ENCODE measurements at regions not wholly inside any gene's neighbourhood (a gene's known extent, or its start where the extent isn't known, plus 50 kb on each side); places are given as distances from the start of the nearest gene placed in this dataset.

GRCh38 chr13:73880365-73880764 is 253.8 kb downstream of the KLF12 start:
- TF ChIP-seq SIN3A (IDR thresholded peaks at IDR 0.05; ENCODE audit: borderline replicate concordance, insufficient read depth, low read length) (no peak), POLR2AphosphoS5 (IDR thresholded peaks at IDR 0.05; ENCODE audit: low read depth, low read length) (no peak), FOXP2 (optimal IDR thresholded peaks at IDR 0.05; ENCODE audit: borderline replicate concordance, extremely low read depth, extremely low read length, insufficient read depth) (no peak), TAF1 (IDR thresholded peaks at IDR 0.05; ENCODE audit: borderline replicate concordance, insufficient read depth, low read length) (no peak), REST (IDR thresholded peaks at IDR 0.05; ENCODE audit: insufficient read depth in 1 of 2, low read depth in 2 of 2, low read length in 2 of 2) (no peak)

GRCh38 chr13:73879346-73880015 is 254.7 kb downstream of the KLF12 start:
- TF ChIP-seq SIN3A (IDR thresholded peaks at IDR 0.05; ENCODE audit: borderline replicate concordance, insufficient read depth, low read length), result no peak
- TF ChIP-seq FOXP2 (optimal IDR thresholded peaks at IDR 0.05; ENCODE audit: borderline replicate concordance, extremely low read depth, extremely low read length, insufficient read depth), result no peak
- TF ChIP-seq POLR2AphosphoS5 (IDR thresholded peaks at IDR 0.05; ENCODE audit: low read depth, low read length), result no peak
- no peak for TF ChIP-seq REST (IDR thresholded peaks at IDR 0.05; ENCODE audit: insufficient read depth in 1 of 2, low read depth in 2 of 2, low read length in 2 of 2)

GRCh38 chr13:73877399-73877798 is 256.8 kb downstream of the KLF12 start:
- no peak for TF ChIP-seq REST (IDR thresholded peaks at IDR 0.05; ENCODE audit: insufficient read depth in 1 of 2, low read depth in 2 of 2, low read length in 2 of 2)
- TF ChIP-seq FOXP2 (optimal IDR thresholded peaks at IDR 0.05; ENCODE audit: borderline replicate concordance, extremely low read depth, extremely low read length, insufficient read depth), result no peak
- TF ChIP-seq TAF1 (IDR thresholded peaks at IDR 0.05; ENCODE audit: borderline replicate concordance, insufficient read depth, low read length), result no peak
- no peak for TF ChIP-seq SIN3A (IDR thresholded peaks at IDR 0.05; ENCODE audit: borderline replicate concordance, insufficient read depth, low read length)
- TF ChIP-seq POLR2AphosphoS5 (IDR thresholded peaks at IDR 0.05; ENCODE audit: low read depth, low read length), result no peak

GRCh38 chr13:73876323-73876722 is 257.9 kb downstream of the KLF12 start:
- no peak for TF ChIP-seq REST (IDR thresholded peaks at IDR 0.05; ENCODE audit: insufficient read depth in 1 of 2, low read depth in 2 of 2, low read length in 2 of 2)
- TF ChIP-seq POLR2AphosphoS5 (IDR thresholded peaks at IDR 0.05; ENCODE audit: low read depth, low read length), result no peak
- TF ChIP-seq TAF1 (IDR thresholded peaks at IDR 0.05; ENCODE audit: borderline replicate concordance, insufficient read depth, low read length), result no peak

Measured in PFSK-1 (cell line).